ENCODE measurements at regions not wholly inside any gene's neighbourhood (a gene's known extent, or its start where the extent isn't known, plus 50 kb on each side); places are given as distances from the start of the nearest gene placed in this dataset.

GRCh38 chr14:53716578-53716977 is 240.0 kb downstream of the BMP4 start:
- TF ChIP-seq CTCF (IDR thresholded peaks at IDR 0.05) (no peak), POLR2A (IDR thresholded peaks at IDR 0.05) (no peak)
